HG03108 (cell line): ENCODE measurements at regions not wholly inside any gene's neighbourhood (a gene's known extent, or its start where the extent isn't known, plus 50 kb on each side); places are given as distances from the start of the nearest gene placed in this dataset.
"Not testable (repeated sequence)": the region's sequence is repeated elsewhere in the genome, so short reads cannot be mapped to it uniquely, and the experiment has no call there.

Source experiments
- ATAC-seq: cut with Tn5 transposase; IDR thresholded peaks from one replicate; pipeline ENCODE4 v1.9.1; 2021; ENCODE audit warnings: moderate library complexity; ENCODE audit not compliant: unreplicated experiment

GRCh38 chr4:10853196-10853595 lies 168.6 kb upstream of the CLNK start:
- ATAC-seq, result no peak

- no peak for ATAC-seq
These were observed 157.1 kb upstream of the CLNK start for GRCh38 chr4:10841697-10842096.

GRCh38 chr4:10837151-10837550 lies 152.6 kb upstream of the CLNK start:
- no peak for ATAC-seq

- no peak for ATAC-seq
These were observed 148.4 kb upstream of the CLNK start for GRCh38 chr4:10832806-10833628.

GRCh38 chr4:10831727-10832408 lies 147.3 kb upstream of the CLNK start:
- no peak for ATAC-seq

- ATAC-seq, result not testable (repeated sequence)
These were observed 144.5 kb upstream of the CLNK start for GRCh38 chr4:10828918-10829538.

GRCh38 chr4:10821826-10822225 lies 137.3 kb upstream of the CLNK start:
- no peak for ATAC-seq

- no peak for ATAC-seq
These were observed 132.0 kb upstream of the CLNK start for GRCh38 chr4:10816571-10816970.

GRCh38 chr4:10811991-10812390 lies 127.4 kb upstream of the CLNK start:
- no peak for ATAC-seq

- no peak for ATAC-seq
These were observed 125.8 kb upstream of the CLNK start for GRCh38 chr4:10810411-10810810.

GRCh38 chr4:10809905-10810304 lies 125.3 kb upstream of the CLNK start:
- ATAC-seq, result no peak

- ATAC-seq, result no peak
These were observed 124.0 kb upstream of the CLNK start for GRCh38 chr4:10808591-10808990.

GRCh38 chr4:10806953-10807645 lies 122.5 kb upstream of the CLNK start:
- no peak for ATAC-seq

- no peak for ATAC-seq
These were observed 119.3 kb upstream of the CLNK start for GRCh38 chr4:10803713-10804343.

GRCh38 chr4:10787365-10787764 lies 102.8 kb upstream of the CLNK start:
- ATAC-seq, result no peak

- no peak for ATAC-seq
These were observed 100.1 kb upstream of the CLNK start for GRCh38 chr4:10784621-10785020.

GRCh38 chr4:10783351-10783750 lies 98.8 kb upstream of the CLNK start:
- no peak for ATAC-seq

- no peak for ATAC-seq
These were observed 97.2 kb upstream of the CLNK start for GRCh38 chr4:10781805-10782204.

- not testable (repeated sequence) for ATAC-seq
These were observed 96.2 kb upstream of the CLNK start for GRCh38 chr4:10780803-10781202.

- ATAC-seq, result not testable (repeated sequence)
These were observed 90.6 kb upstream of the CLNK start for GRCh38 chr4:10775132-10775531.

GRCh38 chr4:10773656-10774055 lies 89.1 kb upstream of the CLNK start:
- ATAC-seq, result no peak
